ACC112 (cell line): ENCODE measurements at regions not wholly inside any gene's neighbourhood (a gene's known extent, or its start where the extent isn't known, plus 50 kb on each side); places are given as distances from the start of the nearest gene placed in this dataset.

Experiments used
- H2AFZ ChIP-seq: fragments of 200-600 bp; sonication (generic); one replicate; pipeline ENCODE4 v1.6.0; 2017; ENCODE audit warnings: antibody characterized with exemption, low read length; ENCODE audit not compliant: unreplicated experiment
- H3K27ac ChIP-seq: fragments of 200-600 bp; sonication (generic); 2 replicates; pipeline ENCODE4 v1.5.1; 2014; ENCODE audit warnings: low read depth, mild to moderate bottlenecking, antibody characterized with exemption, low read length, moderate library complexity
- H3K27me3 ChIP-seq: fragments of 200-600 bp; sonication (generic); 2 replicates; pipeline ENCODE4 v1.6.1; 2014; ENCODE audit warnings: mild to moderate bottlenecking, antibody characterized with exemption, low read length, moderate library complexity, mixed read lengths; ENCODE audit not compliant: insufficient read depth
- H3K36me3 ChIP-seq: fragments of 200-600 bp; sonication (generic); 2 replicates; pipeline ENCODE4 v1.6.1; 2016; ENCODE audit warnings: mild to moderate bottlenecking, antibody characterized with exemption, low read length, moderate library complexity, mixed read lengths; ENCODE audit not compliant: insufficient read depth
- H3K4me1 ChIP-seq: fragments of 200-600 bp; sonication (generic); one replicate; pipeline ENCODE4 v1.6.1; 2016; ENCODE audit warnings: low read length, mixed read lengths; ENCODE audit not compliant: insufficient read depth, unreplicated experiment, control insufficient read depth
- H3K4me3 ChIP-seq: fragments of 200-600 bp; sonication (generic); 2 replicates; pipeline ENCODE4 v1.5.1; 2014; ENCODE audit warnings: mild to moderate bottlenecking, low read depth, low read length
- H3K79me2 ChIP-seq: fragments of 200-600 bp; sonication (generic); one replicate; pipeline ENCODE4 v1.6.0; 2016; ENCODE audit warnings: low read length; ENCODE audit not compliant: control insufficient read depth, unreplicated experiment, insufficient read depth

- no peaks in the 10 kb centered on the region for H3K79me2 ChIP-seq
- no peaks in the 10 kb centered on the region for H3K36me3 ChIP-seq
- H3K4me1 ChIP-seq: no peaks in the 10 kb centered on the region
- H2AFZ ChIP-seq: no peak overlapping the region
- H3K4me3 ChIP-seq: no peak overlapping the region
- no peak overlapping the region for H3K27ac ChIP-seq
- H3K27me3 ChIP-seq: no peaks in the 10 kb centered on the region
These were observed 448.9 kb upstream of the ZNF462 start for GRCh38 chr9:106414042-106414441.

- H3K4me3 ChIP-seq: no peak overlapping the region
- H3K27ac ChIP-seq: no peak overlapping the region
- H3K27me3 ChIP-seq: no peaks in the 10 kb centered on the region
- no peaks in the 10 kb centered on the region for H3K79me2 ChIP-seq
- H3K4me1 ChIP-seq: no peaks in the 10 kb centered on the region
- H3K36me3 ChIP-seq: no peaks in the 10 kb centered on the region
- H2AFZ ChIP-seq: no peak overlapping the region
These were observed 445.3 kb upstream of the ZNF462 start for GRCh38 chr9:106417685-106418084.

- H3K4me3 ChIP-seq: no peak overlapping the region
- H3K79me2 ChIP-seq: no peaks in the 10 kb centered on the region
- H3K36me3 ChIP-seq: no peaks in the 10 kb centered on the region
- no peak overlapping the region for H2AFZ ChIP-seq
- no peaks in the 10 kb centered on the region for H3K4me1 ChIP-seq
- no peak overlapping the region for H3K27ac ChIP-seq
- no peaks in the 10 kb centered on the region for H3K27me3 ChIP-seq
These were observed 443.1 kb upstream of the ZNF462 start for GRCh38 chr9:106419829-106420228.

- Histone ChIP-seq H3K27me3 (no peaks in the 10 kb centered on the region), H2AFZ (no peak overlapping the region), H3K79me2 (no peaks in the 10 kb centered on the region), H3K36me3 (no peaks in the 10 kb centered on the region), H3K27ac (no peak overlapping the region), H3K4me3 (no peak overlapping the region), H3K4me1 (no peaks in the 10 kb centered on the region)
These were observed 442.4 kb upstream of the ZNF462 start for GRCh38 chr9:106420511-106420944.

- Histone ChIP-seq H3K36me3 (no peaks in the 10 kb centered on the region), H3K79me2 (no peaks in the 10 kb centered on the region), H3K4me3 (no peak overlapping the region), H3K4me1 (no peaks in the 10 kb centered on the region), H2AFZ (no peak overlapping the region), H3K27me3 (no peaks in the 10 kb centered on the region), H3K27ac (no peak overlapping the region)
These were observed 441.2 kb upstream of the ZNF462 start for GRCh38 chr9:106421772-106422171.

GRCh38 chr9:106423575-106423974 is 439.4 kb upstream of the ZNF462 start:
- Histone ChIP-seq H3K36me3 (no peaks in the 10 kb centered on the region), H3K4me1 (no peaks in the 10 kb centered on the region), H3K79me2 (no peaks in the 10 kb centered on the region), H3K4me3 (no peak overlapping the region), H3K27me3 (no peaks in the 10 kb centered on the region), H3K27ac (no peak overlapping the region), H2AFZ (no peak overlapping the region)

- Histone ChIP-seq H2AFZ (no peak overlapping the region), H3K27ac (no peak overlapping the region), H3K27me3 (no peaks in the 10 kb centered on the region), H3K4me1 (no peaks in the 10 kb centered on the region), H3K4me3 (no peak overlapping the region), H3K36me3 (no peaks in the 10 kb centered on the region), H3K79me2 (no peaks in the 10 kb centered on the region)
These were observed 430.3 kb upstream of the ZNF462 start for GRCh38 chr9:106432631-106433030.

- Histone ChIP-seq H2AFZ (no peak overlapping the region), H3K4me3 (no peak overlapping the region)
These were observed 424.0 kb upstream of the ZNF462 start for GRCh38 chr9:106438928-106439327.

GRCh38 chr9:106441283-106441682 is 421.7 kb upstream of the ZNF462 start:
- H3K27ac ChIP-seq: no peak overlapping the region
- no peak overlapping the region for H3K4me3 ChIP-seq

More at GRCh38 chr9:106438928-106439327, 424.0 kb upstream of the ZNF462 start:
- Histone ChIP-seq H3K36me3 (no peaks in the 10 kb centered on the region), H3K4me1 (no peaks in the 10 kb centered on the region), H3K27me3 (no peaks in the 10 kb centered on the region), H3K27ac (no peak overlapping the region), H3K79me2 (no peaks in the 10 kb centered on the region)

GRCh38 chr9:106443520-106443919 is 419.4 kb upstream of the ZNF462 start:
- no peaks in the 10 kb centered on the region for H3K36me3 ChIP-seq
- H3K27me3 ChIP-seq: no peaks in the 10 kb centered on the region
- H2AFZ ChIP-seq: no peak overlapping the region
- no peak overlapping the region for H3K4me3 ChIP-seq
- H3K4me1 ChIP-seq: no peaks in the 10 kb centered on the region
- no peak overlapping the region for H3K27ac ChIP-seq
- H3K79me2 ChIP-seq: no peaks in the 10 kb centered on the region

More at GRCh38 chr9:106441283-106441682, 421.7 kb upstream of the ZNF462 start:
- H3K79me2 ChIP-seq: no peaks in the 10 kb centered on the region
- no peaks in the 10 kb centered on the region for H3K4me1 ChIP-seq
- no peaks in the 10 kb centered on the region for H3K27me3 ChIP-seq
- H2AFZ ChIP-seq: no peak overlapping the region
- no peaks in the 10 kb centered on the region for H3K36me3 ChIP-seq

GRCh38 chr9:106445107-106445506 is 417.9 kb upstream of the ZNF462 start:
- Histone ChIP-seq H3K27me3 (no peaks in the 10 kb centered on the region), H3K36me3 (no peaks in the 10 kb centered on the region), H2AFZ (no peak overlapping the region), H3K27ac (no peak overlapping the region), H3K4me3 (no peak overlapping the region), H3K4me1 (no peaks in the 10 kb centered on the region), H3K79me2 (no peaks in the 10 kb centered on the region)
